Keratinocyte (primary cell): ENCODE measurements at regions not wholly inside any gene's neighbourhood (a gene's known extent, or its start where the extent isn't known, plus 50 kb on each side); places are given as distances from the start of the nearest gene placed in this dataset.

Source experiments
- DNase-seq: peaks from one replicate; pipeline ENCODE4 v3.0.0-alpha.2; 2011; ENCODE audit warnings: low read depth, missing footprints, low spot score
- FAIRE-seq: peaks from 2 replicates; lab custom pipeline; 2011; peaks lifted over from hg19 to GRCh38; lab: Jason Lieb, UNC
- H2AFZ ChIP-seq: 2 replicates; pipeline ENCODE4 v1.6.0; 2012; ENCODE audit warnings: low read length, control low read depth, inconsistent platforms; ENCODE audit not compliant: control insufficient read depth
- H3K27ac ChIP-seq: 2 replicates; pipeline ENCODE4 v1.5.1; 2011; ENCODE audit warnings: low read length; ENCODE audit not compliant: control insufficient read depth, insufficient read depth
- H3K27me3 ChIP-seq: 3 replicates; pipeline ENCODE4 v1.6.0; 2011; ENCODE audit warnings: low read length; ENCODE audit not compliant: control insufficient read depth, insufficient read depth; ENCODE audit errors: extremely low read depth
- H3K36me3 ChIP-seq, 2 experiments: 2 replicates in 1 of 2; 3 replicates in 1 of 2; pipeline ENCODE4 v1.5.1; 2011; ENCODE audit warnings: low read length in 2 of 2, mild to moderate bottlenecking in 1 of 2; ENCODE audit not compliant: control insufficient read depth in 2 of 2, insufficient read depth in 2 of 2; ENCODE audit errors: extremely low read depth in 1 of 2
- H3K4me1 ChIP-seq: 3 replicates; pipeline ENCODE4 v1.5.1; 2011; ENCODE audit warnings: low read length; ENCODE audit not compliant: control insufficient read depth, insufficient read depth; ENCODE audit errors: extremely low read depth
- H3K4me2 ChIP-seq: 3 replicates; pipeline ENCODE4 v1.6.0; 2011; ENCODE audit warnings: low read depth, low read length; ENCODE audit not compliant: control insufficient read depth, insufficient read depth; ENCODE audit errors: extremely low read depth
- H3K4me3 ChIP-seq, 3 experiments: fragments of 200-600 bp in 1 of 3; sonication (generic) in 1 of 3; 2 replicates in 2 of 3; 3 replicates in 1 of 3; pipeline ENCODE4 v1.5.1; 2011 to 2016; ENCODE audit warnings: low read length in 3 of 3, mild to moderate bottlenecking in 3 of 3, control low read depth in 2 of 3, inconsistent platforms in 1 of 3, low read depth in 1 of 3, mixed read lengths in 1 of 3, mixed run types in 1 of 3, moderate library complexity in 1 of 3; ENCODE audit not compliant: control insufficient read depth in 2 of 3, insufficient read depth in 2 of 3; ENCODE audit errors: extremely low read depth in 1 of 3
- H3K79me2 ChIP-seq: 2 replicates; pipeline ENCODE4 v1.6.0; 2012; ENCODE audit warnings: low read length; ENCODE audit not compliant: control insufficient read depth, insufficient read depth
- H3K9ac ChIP-seq: 3 replicates; pipeline ENCODE4 v1.6.0; 2011; ENCODE audit warnings: low read length; ENCODE audit not compliant: control insufficient read depth, insufficient read depth; ENCODE audit errors: extremely low read depth
- H3K9me1 ChIP-seq: 3 replicates; pipeline ENCODE4 v1.6.0; 2011; ENCODE audit warnings: low read length; ENCODE audit not compliant: control insufficient read depth, insufficient read depth; ENCODE audit errors: extremely low read depth
- H3K9me3 ChIP-seq: 2 replicates; pipeline ENCODE4 v1.5.1; 2012; ENCODE audit warnings: low read depth, low read length; ENCODE audit not compliant: control insufficient read depth
- H4K20me1 ChIP-seq: 3 replicates; pipeline ENCODE4 v1.6.0; 2011; ENCODE audit warnings: low read length; ENCODE audit not compliant: control insufficient read depth, insufficient read depth; ENCODE audit errors: extremely low read depth
- CTCF ChIP-seq, 3 experiments: IDR thresholded peaks in 1 of 3; conservative IDR thresholded peaks in 1 of 3; optimal IDR thresholded peaks in 1 of 3; 2 replicates in 2 of 3; 3 replicates in 1 of 3; pipeline versions ENCODE3 to v1.5.1; 2011; ENCODE audit warnings: low read length in 3 of 3, mild to moderate bottlenecking in 3 of 3, moderate library complexity in 2 of 3, control low read depth in 1 of 3, inconsistent platforms in 1 of 3; ENCODE audit not compliant: insufficient read depth in 2 of 3; ENCODE audit errors: extremely low read depth in 1 of 3
- EZH2 ChIP-seq: IDR thresholded peaks from one replicate; pipeline ENCODE4 v1.6.1; 2012; ENCODE audit warnings: inconsistent platforms, mild to moderate bottlenecking, low read length, moderate library complexity
- dilution Hi-C: fragments of 300-500 bp; cut with MboI; formaldehyde crosslinking; loops from one replicate; pipeline ENCODE4 v1.7.0; 2020; ENCODE audit warnings: low sequenced_read_pairs; ENCODE audit not compliant: extremely low pct_ligation_motif_present

GRCh38 chr9:19643875-19644274 lies 145.0 kb downstream of the SLC24A2 start:
- Histone ChIP-seq H3K4me2 (no peak overlapping the region), H4K20me1 (no peaks in the 10 kb centered on the region), H2AFZ (no peak overlapping the region), H3K27me3 (no peaks in the 10 kb centered on the region), H3K9me1 (no peaks in the 10 kb centered on the region), H3K79me2 (no peaks in the 10 kb centered on the region), H3K4me3 (no peak overlapping the region), H3K27ac (no peak overlapping the region), H3K9ac (no peak overlapping the region), H3K9me3 (no peaks in the 10 kb centered on the region), H3K4me1 (no peaks in the 10 kb centered on the region), H3K36me3 (no peaks in the 10 kb centered on the region)
- no peak for TF ChIP-seq CTCF (optimal IDR thresholded peaks at IDR 0.05 in 1 of 3, IDR thresholded peaks at IDR 0.05 in 1 of 3, conservative IDR thresholded peaks at IDR 0.05 in 1 of 3; ENCODE audit: extremely low read depth in 1 of 3, insufficient read depth in 2 of 3, low read length in 3 of 3)
- no peak for TF ChIP-seq EZH2
- DNase-seq (no peak), FAIRE-seq (no peak)
- dilution Hi-C loops: no loop called here

DNA sequence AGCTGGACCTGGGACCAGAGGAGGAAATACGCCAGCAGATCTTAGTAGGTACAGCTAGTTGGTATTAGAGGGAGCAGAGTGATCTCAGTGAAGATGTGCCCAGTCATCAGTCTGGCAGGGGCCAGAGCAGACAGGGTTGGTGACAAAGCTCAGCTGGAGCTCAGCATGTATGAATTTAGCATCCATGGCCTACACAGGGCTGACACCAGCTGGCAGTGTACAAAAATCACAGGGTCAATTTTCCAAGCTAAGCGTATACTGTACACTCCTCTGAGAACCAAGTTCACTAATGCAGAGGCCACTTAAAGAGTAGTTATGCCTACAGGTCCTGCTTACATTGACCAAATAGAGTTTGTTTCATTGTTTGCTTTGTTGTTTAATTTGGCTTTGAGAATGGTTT lies 146.6 kb downstream of the SLC24A2 start:
- no peak for DNase-seq

More for the DNA sequence above, 146.6 kb downstream of the SLC24A2 start:
- no peak for FAIRE-seq
- no peak overlapping the region for H2AFZ ChIP-seq
- H4K20me1 ChIP-seq: no peaks in the 10 kb centered on the region
- H3K4me1 ChIP-seq: no peaks in the 10 kb centered on the region
- no peak overlapping the region for H3K27ac ChIP-seq
- H3K27me3 ChIP-seq: no peaks in the 10 kb centered on the region
- no peaks in the 10 kb centered on the region for H3K9me3 ChIP-seq
- dilution Hi-C loops: no loop called here
- H3K79me2 ChIP-seq: no peaks in the 10 kb centered on the region
- H3K4me3 ChIP-seq: no peak overlapping the region
- no peak overlapping the region for H3K9ac ChIP-seq
- no peaks in the 10 kb centered on the region for H3K9me1 ChIP-seq
- TF ChIP-seq CTCF (optimal IDR thresholded peaks at IDR 0.05 in 1 of 3, IDR thresholded peaks at IDR 0.05 in 1 of 3, conservative IDR thresholded peaks at IDR 0.05 in 1 of 3; ENCODE audit: extremely low read depth in 1 of 3, insufficient read depth in 2 of 3, low read length in 3 of 3) (no peak), EZH2 (no peak)
- H3K36me3 ChIP-seq: no peaks in the 10 kb centered on the region
- H3K4me2 ChIP-seq: no peak overlapping the region
